ENCODE measurements at regions not wholly inside any gene's neighbourhood (a gene's known extent, or its start where the extent isn't known, plus 50 kb on each side); places are given as distances from the start of the nearest gene placed in this dataset.

GRCh38 chr11:112590764-112591163 is 330.1 kb upstream of the PLET1 start:
- TF ChIP-seq CTCF (IDR thresholded peaks at IDR 0.05) (no peak), POLR2AphosphoS5 (IDR thresholded peaks at IDR 0.05; ENCODE audit: insufficient read depth in 1 of 2, low read depth in 1 of 2) (peak in 1 of 2 donors; percentile 58), POLR2A (IDR thresholded peaks at IDR 0.05) (no peak)
- intact Hi-C loops (cut with DNase I), result no loop called here
- Histone ChIP-seq H3K36me3 (no peaks in the 10 kb centered on the region), H3K27me3 (no peaks in the 10 kb centered on the region), H3K4me3 (no peak overlapping the region), H3K4me1 (peaks cover 22% of the 10 kb centered on the region), H3K27ac (peak overlapping the region; percentile 82), H3K9me3 (no peaks in the 10 kb centered on the region)
- no peak for DNase-seq (ENCODE audit: extremely low spot score in 2 of 2)

GRCh38 chr11:112593440-112593839 is 332.8 kb upstream of the PLET1 start:
- Histone ChIP-seq H3K27me3 (no peaks in the 10 kb centered on the region), H3K27ac (no peak overlapping the region), H3K9me3 (no peaks in the 10 kb centered on the region), H3K36me3 (no peaks in the 10 kb centered on the region), H3K4me3 (no peak overlapping the region), H3K4me1 (peaks cover 22% of the 10 kb centered on the region)
- no peak for DNase-seq (ENCODE audit: extremely low spot score in 2 of 2)
- TF ChIP-seq CTCF (IDR thresholded peaks at IDR 0.05) (no peak), POLR2AphosphoS5 (IDR thresholded peaks at IDR 0.05; ENCODE audit: insufficient read depth in 1 of 2, low read depth in 1 of 2) (no peak), POLR2A (IDR thresholded peaks at IDR 0.05) (no peak)
- intact Hi-C loops (cut with DNase I), result no loop called here

GRCh38 chr11:112596324-112596723 is 335.7 kb upstream of the PLET1 start:
- Histone ChIP-seq H3K4me1 (peaks cover 6% of the 10 kb centered on the region), H3K27ac (no peak overlapping the region), H3K27me3 (no peaks in the 10 kb centered on the region), H3K9me3 (no peaks in the 10 kb centered on the region), H3K4me3 (no peak overlapping the region), H3K36me3 (no peaks in the 10 kb centered on the region)
- TF ChIP-seq POLR2A (IDR thresholded peaks at IDR 0.05), result no peak
- TF ChIP-seq POLR2AphosphoS5 (IDR thresholded peaks at IDR 0.05; ENCODE audit: insufficient read depth in 1 of 2, low read depth in 1 of 2), result no peak
- TF ChIP-seq CTCF (IDR thresholded peaks at IDR 0.05), result no peak
- DNase-seq (ENCODE audit: extremely low spot score in 2 of 2), result no peak
- intact Hi-C loops (cut with DNase I), result no loop called here

- intact Hi-C loops (cut with DNase I), result no loop called here
- Histone ChIP-seq H3K4me3 (no peak overlapping the region), H3K4me1 (no peaks in the 10 kb centered on the region), H3K36me3 (no peaks in the 10 kb centered on the region), H3K27me3 (no peaks in the 10 kb centered on the region), H3K9me3 (no peaks in the 10 kb centered on the region), H3K27ac (no peak overlapping the region)
- DNase-seq (ENCODE audit: extremely low spot score in 2 of 2), result no peak
- no peak for TF ChIP-seq POLR2AphosphoS5 (IDR thresholded peaks at IDR 0.05; ENCODE audit: insufficient read depth in 1 of 2, low read depth in 1 of 2)
- TF ChIP-seq POLR2A (IDR thresholded peaks at IDR 0.05), result no peak
- no peak for TF ChIP-seq CTCF (IDR thresholded peaks at IDR 0.05)
Observed at GRCh38 chr11:112597286-112597790, 336.7 kb upstream of the PLET1 start.

- Histone ChIP-seq H3K36me3 (no peaks in the 10 kb centered on the region), H3K4me3 (no peak overlapping the region), H3K27me3 (no peaks in the 10 kb centered on the region), H3K9me3 (no peaks in the 10 kb centered on the region), H3K4me1 (no peaks in the 10 kb centered on the region), H3K27ac (no peak overlapping the region)
- TF ChIP-seq POLR2AphosphoS5 (IDR thresholded peaks at IDR 0.05; ENCODE audit: insufficient read depth in 1 of 2, low read depth in 1 of 2) (no peak), CTCF (IDR thresholded peaks at IDR 0.05) (no peak), POLR2A (IDR thresholded peaks at IDR 0.05) (no peak)
- intact Hi-C loops (cut with DNase I), result no loop called here
- no peak for DNase-seq (ENCODE audit: extremely low spot score in 2 of 2)
Observed at GRCh38 chr11:112599265-112599664, 338.6 kb upstream of the PLET1 start.

All from vagina (tissue), 2 donors.